SK-N-SH (cell line): ENCODE measurements at regions not wholly inside any gene's neighbourhood (a gene's known extent, or its start where the extent isn't known, plus 50 kb on each side); places are given as distances from the start of the nearest gene placed in this dataset.

Experiments
- NFIC ChIP-seq: IDR thresholded peaks from 2 replicates; pipeline ENCODE4 v1.4.0; 2012; ENCODE audit warnings: borderline replicate concordance
- POLR2AphosphoS5 ChIP-seq: IDR thresholded peaks from 2 replicates; pipeline ENCODE4 v1.6.1; 2012; ENCODE audit warnings: low read depth, low read length

- no peak for TF ChIP-seq NFIC
- no peak for TF ChIP-seq POLR2AphosphoS5
Observed at GRCh38 chr12:127760357-127760756, 506.6 kb upstream of the TMEM132C start.
